Activated CD8-positive, alpha-beta T cell treated with anti-CD3 and anti-CD28 coated beads for 36 hours (primary cell): ENCODE measurements at regions not wholly inside any gene's neighbourhood (a gene's known extent, or its start where the extent isn't known, plus 50 kb on each side); places are given as distances from the start of the nearest gene placed in this dataset.

Experiments
- ATAC-seq: fragments of 200-7000 bp; cut with Tn5 transposase; one replicate; pipeline ENCODE4 v1.10.0; 2021; ENCODE audit warnings: mild to moderate bottlenecking, moderate library complexity
- CTCF ChIA-PET: fragments of 350-600 bp; sonication (Branson Sonifier 250); formaldehyde crosslinking; loops from one replicate; lab custom pipeline; 2021; ENCODE audit warnings: antibody characterized with exemption; lab: Charles Lee
- POLR2A ChIA-PET: fragments of 350-600 bp; sonication (Branson Sonifier 250); formaldehyde crosslinking; loops from one replicate; lab custom pipeline; 2021; ENCODE audit warnings: antibody characterized with exemption; lab: Charles Lee
- DNase-seq: peaks from one replicate; pipeline ENCODE4 v3.0.0-alpha.2; 2020
- H3K27ac Mint-ChIP-seq: one replicate; pipeline ENCODE4 v1.8.0; 2021; ENCODE audit warnings: mild to moderate bottlenecking, mixed read lengths
- H3K27me3 Mint-ChIP-seq: one replicate; pipeline ENCODE4 v1.8.0; 2021; ENCODE audit warnings: mixed read lengths
- H3K36me3 Mint-ChIP-seq: one replicate; pipeline ENCODE4 v1.8.0; 2021; ENCODE audit warnings: low read depth, mixed read lengths
- H3K4me1 Mint-ChIP-seq: one replicate; pipeline ENCODE4 v1.8.0; 2021; ENCODE audit warnings: low read depth, mixed read lengths
- H3K4me3 Mint-ChIP-seq: one replicate; pipeline ENCODE4 v1.8.0; 2021; ENCODE audit warnings: mild to moderate bottlenecking, moderate library complexity, mixed read lengths
- H3K9me3 Mint-ChIP-seq: one replicate; pipeline ENCODE4 v1.8.0; 2021; ENCODE audit warnings: mixed read lengths
- intact Hi-C: fragments of 100-400 bp; cut with micrococcal nuclease; formaldehyde crosslinking; loops from one replicate; pipeline ENCODE4 v1.10.0; 2022
- TF ChIP-seq, protein P1 (sequence below): fragments of 200-600 bp; IDR thresholded peaks from one replicate; pipeline ENCODE4 v1.8.0; 2022; ENCODE audit warnings: antibody characterized with exemption, mild to moderate bottlenecking

DNA sequence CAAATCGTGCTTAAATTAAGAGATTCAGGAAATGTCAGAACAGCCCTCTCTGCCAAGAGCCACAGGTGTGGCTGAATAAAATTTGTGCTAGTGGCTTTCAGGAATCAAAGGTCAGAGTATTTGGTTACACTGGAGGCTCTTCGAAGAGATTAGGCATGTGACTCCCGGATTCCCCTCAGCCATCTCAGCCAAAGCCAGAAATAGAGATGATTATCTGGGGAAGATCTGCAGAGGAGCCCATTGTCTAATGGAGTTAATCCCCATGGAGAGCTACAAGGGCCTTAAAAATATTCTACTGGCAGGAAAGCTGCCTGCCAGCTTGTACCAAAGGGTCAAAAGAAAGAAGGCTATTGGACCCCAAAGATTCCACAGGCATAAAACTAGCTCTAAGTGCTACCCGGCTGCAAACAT, 1259.5 kb downstream of the TBC1D22A start:
- Mint-ChIP-seq H3K27ac (no peak overlapping the region), H3K36me3 (no peaks in the 10 kb centered on the region)
- CTCF ChIA-PET, result no interaction called here

DNA sequence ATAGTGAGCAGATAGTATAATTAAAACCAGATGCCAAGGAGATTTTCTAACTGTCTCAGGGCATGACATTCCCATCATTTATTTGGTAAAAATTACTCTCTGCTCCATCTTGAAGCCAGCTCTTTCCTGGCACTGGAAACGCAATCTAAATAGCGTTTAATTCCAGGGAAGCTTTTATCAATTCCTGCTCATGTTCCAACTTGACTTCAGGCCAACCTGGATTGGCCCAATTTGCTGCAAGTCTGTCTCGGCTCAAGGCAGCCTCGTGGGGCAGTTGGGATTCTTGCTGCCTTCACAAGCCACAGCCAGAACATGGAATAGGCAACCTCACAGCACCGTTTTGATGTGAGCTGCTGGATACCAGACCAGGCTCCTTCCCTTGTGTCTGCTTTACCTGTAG, 1255.9 kb downstream of the TBC1D22A start:
- H3K9me3 Mint-ChIP-seq, result peaks cover 20% of the 10 kb centered on the region
- no peaks in the 10 kb centered on the region for H3K4me1 Mint-ChIP-seq
- H3K27me3 Mint-ChIP-seq, result peaks cover 14% of the 10 kb centered on the region
- no peaks in the 10 kb centered on the region for H3K36me3 Mint-ChIP-seq
- DNase-seq, result no peak
- intact Hi-C loops, result no loop called here
- CTCF ChIA-PET, result no interaction called here
- POLR2A ChIA-PET, result no interaction called here
- H3K4me3 Mint-ChIP-seq, result no peak overlapping the region
- no peak for ATAC-seq
- TF ChIP-seq, protein P1, sequence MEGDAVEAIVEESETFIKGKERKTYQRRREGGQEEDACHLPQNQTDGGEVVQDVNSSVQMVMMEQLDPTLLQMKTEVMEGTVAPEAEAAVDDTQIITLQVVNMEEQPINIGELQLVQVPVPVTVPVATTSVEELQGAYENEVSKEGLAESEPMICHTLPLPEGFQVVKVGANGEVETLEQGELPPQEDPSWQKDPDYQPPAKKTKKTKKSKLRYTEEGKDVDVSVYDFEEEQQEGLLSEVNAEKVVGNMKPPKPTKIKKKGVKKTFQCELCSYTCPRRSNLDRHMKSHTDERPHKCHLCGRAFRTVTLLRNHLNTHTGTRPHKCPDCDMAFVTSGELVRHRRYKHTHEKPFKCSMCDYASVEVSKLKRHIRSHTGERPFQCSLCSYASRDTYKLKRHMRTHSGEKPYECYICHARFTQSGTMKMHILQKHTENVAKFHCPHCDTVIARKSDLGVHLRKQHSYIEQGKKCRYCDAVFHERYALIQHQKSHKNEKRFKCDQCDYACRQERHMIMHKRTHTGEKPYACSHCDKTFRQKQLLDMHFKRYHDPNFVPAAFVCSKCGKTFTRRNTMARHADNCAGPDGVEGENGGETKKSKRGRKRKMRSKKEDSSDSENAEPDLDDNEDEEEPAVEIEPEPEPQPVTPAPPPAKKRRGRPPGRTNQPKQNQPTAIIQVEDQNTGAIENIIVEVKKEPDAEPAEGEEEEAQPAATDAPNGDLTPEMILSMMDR, result no peak
- no peak overlapping the region for H3K27ac Mint-ChIP-seq

More for the DNA sequence above, 1259.5 kb downstream of the TBC1D22A start:
- H3K4me1 Mint-ChIP-seq, result no peaks in the 10 kb centered on the region
- POLR2A ChIA-PET, result no interaction called here
- intact Hi-C loops, result no loop called here
- TF ChIP-seq, protein P1, result no peak
- DNase-seq (no peak), ATAC-seq (no peak)
- peaks cover 14% of the 10 kb centered on the region for H3K27me3 Mint-ChIP-seq
- H3K4me3 Mint-ChIP-seq, result no peak overlapping the region
- H3K9me3 Mint-ChIP-seq, result peaks cover 20% of the 10 kb centered on the region

DNA sequence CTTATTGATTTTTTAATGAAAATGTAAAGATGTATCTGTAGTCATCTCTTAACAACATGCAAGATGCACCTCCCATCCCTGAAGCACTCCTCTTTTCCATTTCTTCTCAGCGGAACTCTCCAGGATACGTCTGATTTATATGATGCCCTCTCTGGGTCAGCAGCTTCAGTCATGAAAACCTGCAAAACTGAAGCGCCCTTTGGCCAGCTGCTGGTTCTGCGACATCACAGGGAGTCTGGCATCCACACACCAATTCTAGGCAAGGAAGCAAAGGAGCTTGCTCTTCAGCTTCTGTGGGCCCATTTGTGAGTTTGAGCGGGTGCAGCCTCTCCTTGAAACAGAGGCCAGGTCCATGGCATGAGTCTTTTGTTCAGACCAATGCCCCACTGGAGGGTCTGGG, 1253.3 kb downstream of the TBC1D22A start:
- Mint-ChIP-seq H3K27me3 (peaks cover 10% of the 10 kb centered on the region), H3K9me3 (peaks cover 19% of the 10 kb centered on the region), H3K36me3 (no peaks in the 10 kb centered on the region), H3K4me3 (no peak overlapping the region), H3K27ac (no peak overlapping the region), H3K4me1 (no peaks in the 10 kb centered on the region)
- CTCF ChIA-PET, result no interaction called here
- ATAC-seq, result no peak
- no peak for DNase-seq
- intact Hi-C loops, result no loop called here
- TF ChIP-seq, protein P1, result no peak
- POLR2A ChIA-PET, result no interaction called here

DNA sequence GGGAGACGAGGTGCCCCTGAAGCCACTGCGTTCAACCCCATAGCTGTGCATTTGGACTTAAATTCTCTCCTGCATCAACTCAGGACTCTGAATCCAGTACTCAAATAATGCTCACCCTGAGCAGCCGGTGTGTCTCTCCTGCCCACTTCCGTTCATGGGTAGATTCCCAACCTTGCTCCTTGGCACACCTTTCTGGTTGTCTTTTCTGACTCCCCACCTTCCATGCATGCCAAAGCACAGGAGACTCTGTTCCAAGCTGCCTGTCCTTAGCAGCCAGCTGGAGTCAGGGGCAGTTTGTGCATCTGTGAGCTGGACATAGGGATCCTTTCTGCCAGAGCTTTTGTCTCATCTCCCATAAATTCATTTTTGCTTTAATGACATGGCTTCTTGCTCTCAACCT, 1242.5 kb downstream of the TBC1D22A start:
- intact Hi-C loops, result no loop called here
- no peaks in the 10 kb centered on the region for H3K27me3 Mint-ChIP-seq
- ChIA-PET POLR2A (no interaction called here), CTCF (no interaction called here)
- H3K4me1 Mint-ChIP-seq, result no peaks in the 10 kb centered on the region
- no peak overlapping the region for H3K27ac Mint-ChIP-seq
- DNase-seq, result no peak
- H3K9me3 Mint-ChIP-seq, result no peaks in the 10 kb centered on the region
- TF ChIP-seq, protein P1, result no peak
- H3K4me3 Mint-ChIP-seq, result no peak overlapping the region
- no peak for ATAC-seq
- H3K36me3 Mint-ChIP-seq, result no peaks in the 10 kb centered on the region

DNA sequence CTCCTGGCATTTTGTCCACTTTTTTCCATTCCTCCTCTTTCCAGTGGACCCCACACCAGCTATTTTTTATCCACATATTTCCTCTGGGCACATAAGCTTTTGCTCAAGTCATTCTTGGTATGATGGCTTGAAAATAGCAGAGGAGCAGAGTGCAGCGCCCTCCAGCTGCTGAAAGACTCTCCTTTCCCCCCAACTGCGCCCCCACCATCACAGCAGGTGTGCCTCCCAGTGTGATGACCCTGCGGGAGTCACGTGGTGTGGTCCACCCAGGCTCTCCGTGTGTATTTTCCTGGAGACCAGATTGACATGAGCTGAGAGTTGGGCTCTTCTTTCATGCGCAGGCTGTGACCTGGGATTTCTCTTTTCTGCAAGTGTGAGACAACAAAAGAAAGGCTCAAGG, 1241.6 kb downstream of the TBC1D22A start:
- no peak for DNase-seq
- Mint-ChIP-seq H3K4me3 (no peak overlapping the region), H3K27ac (no peak overlapping the region), H3K27me3 (no peaks in the 10 kb centered on the region), H3K36me3 (no peaks in the 10 kb centered on the region), H3K4me1 (no peaks in the 10 kb centered on the region), H3K9me3 (no peaks in the 10 kb centered on the region)
- intact Hi-C loops, result no loop called here
- ChIA-PET CTCF (no interaction called here), POLR2A (no interaction called here)
- ATAC-seq, result no peak
- TF ChIP-seq, protein P1, result no peak
